Peyer's patch (tissue), 4 donors: ENCODE measurements at regions not wholly inside any gene's neighbourhood (a gene's known extent, or its start where the extent isn't known, plus 50 kb on each side); places are given as distances from the start of the nearest gene placed in this dataset.

Experiments used
- POLR2A ChIP-seq, 2 donors: fragments of 450-650 bp; IDR thresholded peaks; one replicate each; pipeline ENCODE4 v1.5.1; 2017; ENCODE audit warnings: antibody characterized with exemption in 2 of 2, mild to moderate bottlenecking in 2 of 2, moderate library complexity in 2 of 2
- TF ChIP-seq, protein P1 (sequence below), 6 experiments: fragments of 450-650 bp in 4 of 6; fragments of 200-600 bp in 2 of 6; sonication (generic) in 1 of 6; IDR thresholded peaks; one replicate each; pipeline ENCODE4 v1.5.1; 2017 to 2019; ENCODE audit warnings: antibody characterized with exemption in 6 of 6, mild to moderate bottlenecking in 3 of 6, moderate library complexity in 1 of 6

DNA sequence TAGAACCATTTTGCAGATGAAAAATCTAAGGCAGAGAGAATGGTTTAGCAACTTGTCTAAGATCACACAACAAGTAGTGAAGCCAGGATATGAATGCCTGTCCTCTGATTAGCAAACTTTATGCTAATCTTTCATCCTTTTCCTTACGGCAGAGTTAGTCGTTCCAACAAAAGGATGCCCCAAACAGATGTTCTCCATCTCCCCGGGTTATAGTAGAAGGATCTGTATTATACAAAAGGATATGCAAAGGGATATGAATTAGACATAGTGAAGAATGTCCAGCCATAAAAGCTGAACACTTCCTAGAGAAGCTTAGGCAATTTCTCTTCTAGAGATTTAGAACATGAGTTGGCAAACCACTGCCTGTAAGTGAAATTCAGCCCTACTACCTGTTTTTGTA, 291.6 kb upstream of the DUSP10 start:
- TF ChIP-seq, protein P1, sequence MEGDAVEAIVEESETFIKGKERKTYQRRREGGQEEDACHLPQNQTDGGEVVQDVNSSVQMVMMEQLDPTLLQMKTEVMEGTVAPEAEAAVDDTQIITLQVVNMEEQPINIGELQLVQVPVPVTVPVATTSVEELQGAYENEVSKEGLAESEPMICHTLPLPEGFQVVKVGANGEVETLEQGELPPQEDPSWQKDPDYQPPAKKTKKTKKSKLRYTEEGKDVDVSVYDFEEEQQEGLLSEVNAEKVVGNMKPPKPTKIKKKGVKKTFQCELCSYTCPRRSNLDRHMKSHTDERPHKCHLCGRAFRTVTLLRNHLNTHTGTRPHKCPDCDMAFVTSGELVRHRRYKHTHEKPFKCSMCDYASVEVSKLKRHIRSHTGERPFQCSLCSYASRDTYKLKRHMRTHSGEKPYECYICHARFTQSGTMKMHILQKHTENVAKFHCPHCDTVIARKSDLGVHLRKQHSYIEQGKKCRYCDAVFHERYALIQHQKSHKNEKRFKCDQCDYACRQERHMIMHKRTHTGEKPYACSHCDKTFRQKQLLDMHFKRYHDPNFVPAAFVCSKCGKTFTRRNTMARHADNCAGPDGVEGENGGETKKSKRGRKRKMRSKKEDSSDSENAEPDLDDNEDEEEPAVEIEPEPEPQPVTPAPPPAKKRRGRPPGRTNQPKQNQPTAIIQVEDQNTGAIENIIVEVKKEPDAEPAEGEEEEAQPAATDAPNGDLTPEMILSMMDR (IDR thresholded peaks at IDR 0.05), result no peak
- TF ChIP-seq POLR2A (IDR thresholded peaks at IDR 0.05), result no peak
